Esophagus squamous epithelium (tissue), 4 donors: ENCODE measurements at regions not wholly inside any gene's neighbourhood (a gene's known extent, or its start where the extent isn't known, plus 50 kb on each side); places are given as distances from the start of the nearest gene placed in this dataset.
"Not testable (repeated sequence)": the region's sequence is repeated elsewhere in the genome, so short reads cannot be mapped to it uniquely, and the experiment has no call there.

Experiments
- CTCF ChIP-seq, 6 experiments: fragments of 450-650 bp in 4 of 6; fragments of 200-600 bp in 2 of 6; sonication (generic) in 2 of 6; IDR thresholded peaks; one replicate each; pipeline ENCODE4 v1.5.1; 2016 to 2019; ENCODE audit warnings: antibody characterized with exemption in 6 of 6, mild to moderate bottlenecking in 4 of 6, moderate library complexity in 4 of 6
- POLR2A ChIP-seq, 4 donors: fragments of 450-650 bp; IDR thresholded peaks; one replicate each; pipeline ENCODE4 v1.6.1; 2017; ENCODE audit warnings: antibody characterized with exemption in 4 of 4, mild to moderate bottlenecking in 4 of 4, moderate library complexity in 3 of 4

- TF ChIP-seq CTCF, POLR2A (IDR thresholded peaks at IDR 0.05): not testable (repeated sequence)
Measured at GRCh38 chr1:120973836-120974235, 84.3 kb downstream of the PPIAL4A start.
